ENCODE measurements at regions not wholly inside any gene's neighbourhood (a gene's known extent, or its start where the extent isn't known, plus 50 kb on each side); places are given as distances from the start of the nearest gene placed in this dataset.

DNA sequence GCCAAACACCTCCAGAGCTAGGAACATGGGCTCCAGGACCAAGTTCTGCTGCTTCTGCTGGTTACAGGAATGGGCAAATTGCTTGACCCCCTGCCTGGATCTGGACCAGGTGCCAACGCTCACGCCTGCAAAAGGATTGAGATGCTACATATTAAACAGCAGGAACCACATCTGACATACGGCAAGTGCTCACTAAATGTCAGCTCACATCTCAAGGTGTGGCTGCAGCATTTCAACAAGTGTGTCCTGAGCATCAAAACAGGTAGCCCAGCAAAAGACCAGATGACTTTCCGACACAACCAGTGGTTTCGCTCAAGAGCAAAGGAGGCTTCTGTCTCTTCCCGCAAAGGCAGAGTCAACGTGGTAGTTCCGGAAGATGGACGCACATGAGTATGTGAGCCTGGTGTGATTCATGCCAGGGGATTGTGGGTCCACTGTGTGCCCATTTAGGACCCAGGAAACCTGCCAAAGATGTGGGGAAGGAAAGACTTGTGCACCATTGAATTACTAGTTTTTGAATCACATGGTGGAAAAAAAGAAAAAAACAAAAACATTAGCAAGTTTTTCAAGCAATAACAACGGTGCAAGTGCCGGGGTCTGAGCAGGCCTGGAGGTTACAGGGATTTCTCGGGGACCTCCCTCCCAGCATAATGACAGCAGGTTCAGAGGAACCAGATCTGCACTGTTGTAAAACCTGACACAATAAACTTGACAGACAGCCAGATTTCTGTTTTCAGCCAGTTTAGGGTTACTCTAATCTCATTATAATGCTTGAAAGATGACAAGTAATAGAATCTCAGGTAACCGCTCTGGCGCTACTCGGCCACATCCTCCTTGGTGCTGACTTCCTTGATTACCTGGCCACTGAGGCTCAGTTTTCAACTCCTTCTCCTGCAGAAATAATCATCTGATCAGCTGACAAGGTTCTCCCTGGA, 77.9 kb downstream of the SOX1 start:
- H3K4me1 ChIP-seq, result no peaks in the 10 kb centered on the region
- DNase-seq, result no peak
- no peaks in the 10 kb centered on the region for H3K36me3 ChIP-seq (ENCODE audit: low read depth, missing control alignments)
- TF ChIP-seq POLR2A (IDR thresholded peaks at IDR 0.05) (no peak), CTCF (IDR thresholded peaks at IDR 0.05) (no peak)
- no peak overlapping the region for H3K4me3 ChIP-seq
- H3K27ac ChIP-seq, result no peak overlapping the region
- H3K27me3 ChIP-seq, result no peaks in the 10 kb centered on the region
- intact Hi-C loops (cut with DNase I; ENCODE audit: low total_unique reads), result no loop called here
- WGBS, 2 donors, result 81 to 84% methylated on average over 15 of the region's 15 CpGs
- no peaks in the 10 kb centered on the region for H3K9me3 ChIP-seq

- TF ChIP-seq CTCF (IDR thresholded peaks at IDR 0.05) (no peak), POLR2A (IDR thresholded peaks at IDR 0.05) (no peak)
- intact Hi-C loops (cut with DNase I; ENCODE audit: low total_unique reads), result no loop called here
- H3K4me3 ChIP-seq, result no peak overlapping the region
- no peaks in the 10 kb centered on the region for H3K4me1 ChIP-seq
- no peak for DNase-seq
- no peaks in the 10 kb centered on the region for H3K36me3 ChIP-seq (ENCODE audit: low read depth, missing control alignments)
- WGBS, 2 donors, result 86 to 87% methylated on average over 23 to 27 of the region's 27 CpGs
- H3K27me3 ChIP-seq, result no peaks in the 10 kb centered on the region
- no peak overlapping the region for H3K27ac ChIP-seq
- no peaks in the 10 kb centered on the region for H3K9me3 ChIP-seq
These were observed 78.8 kb downstream of the SOX1 start for GRCh38 chr13:112145551-112146360.

DNA sequence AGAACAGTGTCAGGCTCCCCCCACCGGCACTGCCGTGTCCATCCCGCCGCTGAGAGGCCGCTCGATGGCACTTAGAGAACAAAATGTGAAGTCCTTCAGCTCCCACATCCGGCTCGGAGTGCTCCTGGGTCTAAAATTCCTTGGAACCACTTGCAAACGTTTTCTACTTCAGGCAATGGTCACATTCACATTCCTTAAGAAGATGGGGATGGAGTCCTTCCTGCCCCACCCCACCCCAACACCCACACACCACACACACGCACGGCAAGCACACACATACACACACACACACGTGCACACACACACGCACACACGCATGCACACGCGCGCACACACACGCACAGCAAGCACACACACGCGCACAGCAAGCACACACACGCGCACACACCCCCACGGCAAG, 83.4 kb downstream of the SOX1 start:
- WGBS, 2 donors, result 79 to 80% methylated on average over 12 to 23 of the region's 23 CpGs
- TF ChIP-seq POLR2A (IDR thresholded peaks at IDR 0.05), result no peak
- no peak for TF ChIP-seq CTCF (IDR thresholded peaks at IDR 0.05)
- Histone ChIP-seq H3K9me3 (no peaks in the 10 kb centered on the region), H3K27me3 (no peaks in the 10 kb centered on the region), H3K36me3 (ENCODE audit: low read depth, missing control alignments) (no peaks in the 10 kb centered on the region), H3K4me3 (no peak overlapping the region), H3K4me1 (no peaks in the 10 kb centered on the region), H3K27ac (no peak overlapping the region)
- DNase-seq, result no peak
- intact Hi-C loops (cut with DNase I; ENCODE audit: low total_unique reads), result no loop called here

DNA sequence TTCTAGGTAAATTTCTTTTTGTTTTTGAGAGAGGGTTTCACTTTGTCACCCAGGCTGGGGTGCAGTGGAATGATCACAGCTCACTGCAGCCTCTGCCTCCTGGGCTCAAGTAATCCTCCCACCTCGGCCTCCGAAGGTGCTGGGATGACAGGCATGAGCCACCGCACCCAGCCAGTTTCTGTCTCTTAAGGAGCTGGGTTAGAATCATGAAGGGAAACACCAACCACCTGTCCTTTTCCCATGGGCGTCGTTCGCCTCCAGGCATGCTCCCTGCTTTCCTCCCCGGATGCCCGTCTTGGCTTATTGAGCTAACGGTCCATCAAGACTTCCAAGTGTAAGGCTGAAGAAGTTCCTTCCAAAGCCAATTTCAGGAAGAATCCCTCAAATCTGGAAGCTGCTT, 85.9 kb downstream of the SOX1 start:
- TF ChIP-seq CTCF (IDR thresholded peaks at IDR 0.05) (no peak), POLR2A (IDR thresholded peaks at IDR 0.05) (no peak)
- intact Hi-C loops (cut with DNase I; ENCODE audit: low total_unique reads), result no loop called here

More for the DNA sequence above, 85.9 kb downstream of the SOX1 start:
- Histone ChIP-seq H3K27ac (no peak overlapping the region), H3K27me3 (no peaks in the 10 kb centered on the region), H3K36me3 (ENCODE audit: low read depth, missing control alignments) (no peaks in the 10 kb centered on the region), H3K4me1 (no peaks in the 10 kb centered on the region), H3K4me3 (no peak overlapping the region), H3K9me3 (no peaks in the 10 kb centered on the region)
- WGBS, 2 donors, result 90 to 96% methylated on average over 9 of the region's 9 CpGs
- DNase-seq, result no peak

All from testis (tissue), 2 donors.